GM19328 (cell line): ENCODE measurements at regions not wholly inside any gene's neighbourhood (a gene's known extent, or its start where the extent isn't known, plus 50 kb on each side); places are given as distances from the start of the nearest gene placed in this dataset.
"Not testable (repeated sequence)": the region's sequence is repeated elsewhere in the genome, so short reads cannot be mapped to it uniquely, and the experiment has no call there.

Experiments
- ATAC-seq: cut with Tn5 transposase; IDR thresholded peaks from one replicate; pipeline ENCODE4 v1.9.1; 2021; ENCODE audit warnings: mild to moderate bottlenecking, moderate library complexity; ENCODE audit not compliant: unreplicated experiment

- ATAC-seq = no peak
Observed at GRCh38 chr16:66182592-66182991, 183.9 kb upstream of the CDH5 start.

- no peak for ATAC-seq
Observed at GRCh38 chr16:66176731-66177130, 189.8 kb upstream of the CDH5 start.

- ATAC-seq = no peak
Observed at GRCh38 chr16:66176111-66176510, 190.4 kb upstream of the CDH5 start.

GRCh38 chr16:66175636-66176035, 190.9 kb upstream of the CDH5 start:
- no peak for ATAC-seq

- no peak for ATAC-seq
Observed at GRCh38 chr16:66175058-66175457, 191.4 kb upstream of the CDH5 start.

- not testable (repeated sequence) for ATAC-seq
Observed at GRCh38 chr16:66173796-66174195, 192.7 kb upstream of the CDH5 start.

- not testable (repeated sequence) for ATAC-seq
Observed at GRCh38 chr16:66173181-66173580, 193.3 kb upstream of the CDH5 start.

- no peak for ATAC-seq
Observed at GRCh38 chr16:66172463-66172862, 194.0 kb upstream of the CDH5 start.

- no peak for ATAC-seq
Observed at GRCh38 chr16:66171578-66171977, 194.9 kb upstream of the CDH5 start.

- no peak for ATAC-seq
Observed at GRCh38 chr16:66170989-66171388, 195.5 kb upstream of the CDH5 start.

GRCh38 chr16:66169817-66170216, 196.7 kb upstream of the CDH5 start:
- ATAC-seq = no peak

GRCh38 chr16:66168777-66169176, 197.7 kb upstream of the CDH5 start:
- no peak for ATAC-seq

- no peak for ATAC-seq
Observed at GRCh38 chr16:66167564-66168291, 198.8 kb upstream of the CDH5 start.

GRCh38 chr16:66166490-66166889, 200.0 kb upstream of the CDH5 start:
- ATAC-seq = no peak

- ATAC-seq = no peak
Observed at GRCh38 chr16:66165879-66166278, 200.6 kb upstream of the CDH5 start.

GRCh38 chr16:66164581-66165247, 201.8 kb upstream of the CDH5 start:
- no peak for ATAC-seq

- ATAC-seq = no peak
Observed at GRCh38 chr16:66162821-66163220, 203.7 kb upstream of the CDH5 start.

GRCh38 chr16:66161942-66162341, 204.5 kb upstream of the CDH5 start:
- ATAC-seq = no peak

- ATAC-seq = no peak
Observed at GRCh38 chr16:66161269-66161668, 205.2 kb upstream of the CDH5 start.

- no peak for ATAC-seq
Observed at GRCh38 chr16:66159987-66160386, 206.5 kb upstream of the CDH5 start.

- no peak for ATAC-seq
Observed at GRCh38 chr16:66156538-66156937, 210.0 kb upstream of the CDH5 start.

GRCh38 chr16:66155933-66156332, 210.6 kb upstream of the CDH5 start:
- no peak for ATAC-seq

- no peak for ATAC-seq
Observed at GRCh38 chr16:66154801-66155200, 211.7 kb upstream of the CDH5 start.
